ENCODE measurements at regions not wholly inside any gene's neighbourhood (a gene's known extent, or its start where the extent isn't known, plus 50 kb on each side); places are given as distances from the start of the nearest gene placed in this dataset.

GRCh38 chr2:45123521-45124191, 114.4 kb upstream of the SIX2 start:
- H3K9me3 ChIP-seq (replicated peaks in 1 of 2; ENCODE audit: control insufficient read depth in 1 of 2, insufficient read depth in 1 of 2, low read length in 2 of 2): no peaks in the 10 kb centered on the region
- no peaks in the 10 kb centered on the region for H3K36me3 ChIP-seq (replicated peaks in 1 of 2; ENCODE audit: control insufficient read depth in 1 of 2, insufficient read depth in 2 of 2, low read length in 2 of 2)
- no peaks in the 10 kb centered on the region for H3K79me2 ChIP-seq (ENCODE audit: insufficient read depth, low read length)
- peaks cover 0 to 7% (median 3%) of the 10 kb centered on the region in 3 donors for H3K27me3 Mint-ChIP-seq (ENCODE audit: low read depth in 3 of 3)
- no peaks in the 10 kb centered on the region for H3K27me3 ChIP-seq (ENCODE audit: control insufficient read depth in 2 of 2, insufficient read depth in 2 of 2, low read length in 2 of 2)
- no peak overlapping the region for H2AFZ ChIP-seq (ENCODE audit: insufficient read depth, low read depth, low read length, poor library complexity, severe bottlenecking)
- no peak overlapping the region for H3K4me3 Mint-ChIP-seq
- no peaks in the 10 kb centered on the region for H3K4me1 ChIP-seq (ENCODE audit: control insufficient read depth in 1 of 2, insufficient read depth in 2 of 2, low read length in 2 of 2)
- DNase-seq: no peak
- H3K4me2 ChIP-seq (replicated peaks; ENCODE audit: extremely low read depth, low read length, poor library complexity, severe bottlenecking): no peak overlapping the region
- WGBS (ENCODE audit: insufficient coverage): 76% methylated on average over 3 of the region's 6 CpGs
- no peaks in the 10 kb centered on the region for H3K36me3 Mint-ChIP-seq
- no peaks in the 10 kb centered on the region for H4K20me1 ChIP-seq (ENCODE audit: insufficient read depth, low read length)
- H3K9me3 Mint-ChIP-seq: peaks cover 0 to 3% (median 0%) of the 10 kb centered on the region in 7 donors
- intact Hi-C loops (cut with micrococcal nuclease): no loop called here
- no peak for TF ChIP-seq CTCF (IDR thresholded peaks at IDR 0.05)
- H3K4me1 Mint-ChIP-seq: no peaks in the 10 kb centered on the region
- no peak overlapping the region for H3K27ac ChIP-seq (ENCODE audit: low read depth in 1 of 2, low read length in 2 of 2)
- H3K4me3 ChIP-seq (replicated peaks in 1 of 3; ENCODE audit: low read depth in 2 of 3, low read length in 3 of 3): no peak overlapping the region
- H3K27ac Mint-ChIP-seq: no peak overlapping the region
- H3K9ac ChIP-seq (ENCODE audit: insufficient read depth, low read length, poor library complexity, severe bottlenecking): no peak overlapping the region

- peaks cover 0 to 7% (median 3%) of the 10 kb centered on the region in 3 donors for H3K27me3 Mint-ChIP-seq (ENCODE audit: low read depth in 3 of 3)
- no peak for DNase-seq
Observed at GRCh38 chr2:45123065-45123464, 113.8 kb upstream of the SIX2 start.

More at GRCh38 chr2:45123065-45123464, 113.8 kb upstream of the SIX2 start:
- H3K9me3 Mint-ChIP-seq: peaks cover 0 to 3% (median 0%) of the 10 kb centered on the region in 7 donors
- Histone ChIP-seq H3K36me3 (replicated peaks in 1 of 2; ENCODE audit: control insufficient read depth in 1 of 2, insufficient read depth in 2 of 2, low read length in 2 of 2) (no peaks in the 10 kb centered on the region), H3K4me3 (replicated peaks in 1 of 3; ENCODE audit: low read depth in 2 of 3, low read length in 3 of 3) (no peak overlapping the region), H3K4me1 (ENCODE audit: control insufficient read depth in 1 of 2, insufficient read depth in 2 of 2, low read length in 2 of 2) (no peaks in the 10 kb centered on the region), H3K27ac (ENCODE audit: low read depth in 1 of 2, low read length in 2 of 2) (no peak overlapping the region), H3K4me2 (replicated peaks; ENCODE audit: extremely low read depth, low read length, poor library complexity, severe bottlenecking) (no peak overlapping the region), H4K20me1 (ENCODE audit: insufficient read depth, low read length) (no peaks in the 10 kb centered on the region), H3K9me3 (replicated peaks in 1 of 2; ENCODE audit: control insufficient read depth in 1 of 2, insufficient read depth in 1 of 2, low read length in 2 of 2) (no peaks in the 10 kb centered on the region), H2AFZ (ENCODE audit: insufficient read depth, low read depth, low read length, poor library complexity, severe bottlenecking) (no peak overlapping the region), H3K79me2 (ENCODE audit: insufficient read depth, low read length) (no peaks in the 10 kb centered on the region), H3K9ac (ENCODE audit: insufficient read depth, low read length, poor library complexity, severe bottlenecking) (no peak overlapping the region), H3K27me3 (ENCODE audit: control insufficient read depth in 2 of 2, insufficient read depth in 2 of 2, low read length in 2 of 2) (no peaks in the 10 kb centered on the region)
- no peak for TF ChIP-seq CTCF (IDR thresholded peaks at IDR 0.05)
- H3K4me3 Mint-ChIP-seq: no peak overlapping the region
- 100% methylated on average over 2 of the region's 2 CpGs for WGBS (ENCODE audit: insufficient coverage)
- H3K4me1 Mint-ChIP-seq: no peaks in the 10 kb centered on the region
- intact Hi-C loops (cut with micrococcal nuclease): no loop called here
- H3K27ac Mint-ChIP-seq: no peak overlapping the region
- no peaks in the 10 kb centered on the region for H3K36me3 Mint-ChIP-seq

Data from CD14-positive monocyte (primary cell).